Mesenchymal stem cell (in vitro differentiated cells and primary cell): ENCODE measurements at regions not wholly inside any gene's neighbourhood (a gene's known extent, or its start where the extent isn't known, plus 50 kb on each side); places are given as distances from the start of the nearest gene placed in this dataset.

Experiments used
- DNase-seq: peaks from one replicate; pipeline ENCODE4 v3.0.0-alpha.2; 2013
- H2AFZ ChIP-seq: one replicate; pipeline ENCODE4 v1.6.1; 2013; ENCODE audit warnings: low read depth, mild to moderate bottlenecking, control low read depth, inconsistent platforms, low read length, moderate library complexity
- H2AK5ac ChIP-seq: 2 replicates; pipeline ENCODE4 v1.6.1; 2013; ENCODE audit warnings: low read length, moderate library complexity, mild to moderate bottlenecking, inconsistent platforms; ENCODE audit not compliant: severe bottlenecking
- H2BK120ac ChIP-seq: one replicate; pipeline ENCODE4 v1.6.1; 2013; ENCODE audit warnings: low read depth, mild to moderate bottlenecking, inconsistent platforms, low read length, moderate library complexity
- H2BK12ac ChIP-seq, 2 experiments: one replicate each; pipeline ENCODE4 v1.6.1; 2013; ENCODE audit warnings: inconsistent platforms in 2 of 2, low read length in 2 of 2, mild to moderate bottlenecking in 2 of 2, moderate library complexity in 2 of 2, control low read depth in 1 of 2
- H2BK15ac ChIP-seq: one replicate; pipeline ENCODE4 v1.6.1; 2013; ENCODE audit warnings: mild to moderate bottlenecking, low read depth, inconsistent platforms; ENCODE audit not compliant: poor library complexity, severe bottlenecking
- H2BK5ac ChIP-seq: 2 replicates; pipeline ENCODE4 v1.6.1; 2013; ENCODE audit warnings: low read depth, mild to moderate bottlenecking, low read length, control low read depth, inconsistent platforms; ENCODE audit not compliant: poor library complexity, severe bottlenecking
- H3K14ac ChIP-seq, 2 experiments: one replicate each; pipeline ENCODE4 v1.6.1; 2013; ENCODE audit warnings: inconsistent platforms in 2 of 2, low read length in 2 of 2, control low read depth in 1 of 2, mild to moderate bottlenecking in 1 of 2, moderate library complexity in 1 of 2
- H3K18ac ChIP-seq, 2 experiments: one replicate each; pipeline ENCODE4 v1.6.1; 2013; ENCODE audit warnings: inconsistent platforms in 2 of 2, low read length in 2 of 2, control low read depth in 1 of 2, low read depth in 1 of 2, mild to moderate bottlenecking in 1 of 2
- H3K23ac ChIP-seq, 2 experiments: one replicate each; pipeline ENCODE4 v1.6.1; 2013; ENCODE audit warnings: inconsistent platforms in 2 of 2, low read length in 2 of 2, mild to moderate bottlenecking in 2 of 2, moderate library complexity in 2 of 2, control low read depth in 1 of 2
- H3K27ac ChIP-seq: 2 replicates; pipeline ENCODE4 v1.5.1; 2013; ENCODE audit warnings: mild to moderate bottlenecking, moderate library complexity, low read length, control low read depth, inconsistent platforms; ENCODE audit not compliant: poor library complexity, severe bottlenecking
- H3K27me3 ChIP-seq, 2 experiments: 2 replicates each; pipeline versions ENCODE4 v1.6.1 to v1.7.0; 2013; ENCODE audit warnings: low read length in 2 of 2, mild to moderate bottlenecking in 2 of 2, moderate library complexity in 2 of 2, control low read depth in 1 of 2, inconsistent platforms in 1 of 2; ENCODE audit not compliant: control insufficient read depth in 1 of 2, insufficient read depth in 1 of 2
- H3K36me3 ChIP-seq, 2 experiments: 2 replicates each; pipeline versions ENCODE4 v1.6.1 to v1.7.0; 2013; ENCODE audit warnings: low read length in 2 of 2, control low read depth in 1 of 2, inconsistent platforms in 1 of 2, low read depth in 1 of 2, mild to moderate bottlenecking in 1 of 2; ENCODE audit not compliant: insufficient read depth in 2 of 2, control insufficient read depth in 1 of 2
- H3K4ac ChIP-seq, 2 experiments: one replicate each; pipeline ENCODE4 v1.6.1; 2013; ENCODE audit warnings: inconsistent platforms in 2 of 2, low read length in 2 of 2, mild to moderate bottlenecking in 2 of 2, moderate library complexity in 2 of 2, control low read depth in 1 of 2, low read depth in 1 of 2
- H3K4me1 ChIP-seq: 2 replicates; pipeline ENCODE4 v1.6.1; 2013; ENCODE audit warnings: low read depth, low read length, control low read depth; ENCODE audit not compliant: control insufficient read depth, insufficient read depth
- H3K4me2 ChIP-seq: 2 replicates; pipeline ENCODE4 v1.6.1; 2013; ENCODE audit warnings: low read length, mild to moderate bottlenecking, inconsistent platforms; ENCODE audit not compliant: poor library complexity, severe bottlenecking
- H3K4me3 ChIP-seq, 2 experiments: 2 replicates each; pipeline versions ENCODE4 v1.5.1 to v1.7.0; 2013; ENCODE audit warnings: low read length in 2 of 2, mild to moderate bottlenecking in 2 of 2, control low read depth in 1 of 2, low read depth in 1 of 2; ENCODE audit not compliant: insufficient read depth in 1 of 2
- H3K79me1 ChIP-seq: replicated peaks from 2 replicates; pipeline ENCODE4 v1.6.1; 2013; ENCODE audit warnings: mild to moderate bottlenecking, control low read depth, low read length, inconsistent platforms; ENCODE audit not compliant: poor library complexity, severe bottlenecking
- H3K9ac ChIP-seq: 2 replicates; pipeline ENCODE4 v1.7.0; 2013; ENCODE audit warnings: mild to moderate bottlenecking, low read length, moderate library complexity
- H3K9me3 ChIP-seq: 2 replicates; pipeline ENCODE4 v1.7.0; 2013; ENCODE audit warnings: mild to moderate bottlenecking, low read length; ENCODE audit not compliant: control insufficient read depth
- H4K8ac ChIP-seq: one replicate; pipeline ENCODE4 v1.6.1; 2013; ENCODE audit warnings: inconsistent platforms, mild to moderate bottlenecking, low read length, moderate library complexity
- H4K91ac ChIP-seq: one replicate; pipeline ENCODE4 v1.6.1; 2013; ENCODE audit warnings: mild to moderate bottlenecking, low read length, inconsistent platforms
- WGBS: methylation state at CpG from one replicate; pipeline ENCODE4 v1.1.7; 2013; ENCODE audit warnings: mixed read lengths; 5-methylcytosine and 5-hydroxymethylcytosine counted together

- no peaks in the 10 kb centered on the region for H3K79me1 ChIP-seq
- H3K23ac ChIP-seq: no peak overlapping the region
- no peak overlapping the region for H2BK15ac ChIP-seq
- H3K4me1 ChIP-seq: no peaks in the 10 kb centered on the region
- WGBS: 82% methylated on average over 6 of the region's 10 CpGs
- no peak overlapping the region for H4K8ac ChIP-seq
- H4K91ac ChIP-seq: no peak overlapping the region
- no peak overlapping the region for H3K27ac ChIP-seq
- no peak overlapping the region for H2BK120ac ChIP-seq
- no peaks in the 10 kb centered on the region for H3K27me3 ChIP-seq
- H2AK5ac ChIP-seq: no peak overlapping the region
- no peak overlapping the region for H3K4me3 ChIP-seq
- H3K9me3 ChIP-seq: no peaks in the 10 kb centered on the region
- H3K18ac ChIP-seq: no peak overlapping the region
- H2BK5ac ChIP-seq: no peak overlapping the region
- no peak overlapping the region for H2BK12ac ChIP-seq
- H3K14ac ChIP-seq: no peak overlapping the region
- H2AFZ ChIP-seq: no peak overlapping the region
- no peak for DNase-seq
- H3K4me2 ChIP-seq: no peak overlapping the region
- no peak overlapping the region for H3K9ac ChIP-seq
- no peak overlapping the region for H3K4ac ChIP-seq
- no peaks in the 10 kb centered on the region for H3K36me3 ChIP-seq
Observed at GRCh38 chr2:122157158-122157557, 401.7 kb downstream of the TSN start.

- Histone ChIP-seq H2AFZ (no peak overlapping the region), H3K9me3 (no peaks in the 10 kb centered on the region), H3K14ac (no peak overlapping the region), H2BK12ac (no peak overlapping the region), H3K18ac (no peak overlapping the region), H3K4me1 (peaks cover 2% of the 10 kb centered on the region), H3K4me3 (no peak overlapping the region), H4K91ac (no peak overlapping the region), H3K9ac (no peak overlapping the region), H2BK5ac (no peak overlapping the region), H3K27ac (no peak overlapping the region), H2AK5ac (no peak overlapping the region), H2BK15ac (no peak overlapping the region), H3K79me1 (no peaks in the 10 kb centered on the region), H3K4ac (no peak overlapping the region), H4K8ac (no peak overlapping the region), H2BK120ac (no peak overlapping the region), H3K36me3 (no peaks in the 10 kb centered on the region), H3K4me2 (no peak overlapping the region), H3K23ac (no peak overlapping the region), H3K27me3 (no peaks in the 10 kb centered on the region)
- 70% methylated on average over 1 of the region's 1 CpG for WGBS
- DNase-seq: no peak
Observed at GRCh38 chr2:122163617-122164016, 408.2 kb downstream of the TSN start.

GRCh38 chr2:122164964-122165363, 409.5 kb downstream of the TSN start:
- Histone ChIP-seq H4K91ac (no peak overlapping the region), H2BK15ac (no peak overlapping the region), H3K36me3 (no peaks in the 10 kb centered on the region), H4K8ac (no peak overlapping the region), H3K4ac (no peak overlapping the region), H2BK5ac (no peak overlapping the region), H3K4me2 (no peak overlapping the region), H3K79me1 (no peaks in the 10 kb centered on the region), H2BK120ac (no peak overlapping the region), H3K4me3 (no peak overlapping the region), H3K14ac (no peak overlapping the region), H2BK12ac (no peak overlapping the region), H2AK5ac (no peak overlapping the region), H3K23ac (no peak overlapping the region), H3K27ac (no peak overlapping the region), H3K18ac (no peak overlapping the region), H3K9me3 (no peaks in the 10 kb centered on the region), H3K4me1 (peaks cover 2% of the 10 kb centered on the region), H2AFZ (no peak overlapping the region), H3K27me3 (no peaks in the 10 kb centered on the region), H3K9ac (no peak overlapping the region)
- no peak for DNase-seq
- 81% methylated on average over 8 of the region's 8 CpGs for WGBS

- H3K79me1 ChIP-seq: no peaks in the 10 kb centered on the region
Observed at GRCh38 chr2:122166820-122167219, 411.4 kb downstream of the TSN start.

More at GRCh38 chr2:122166820-122167219, 411.4 kb downstream of the TSN start:
- Histone ChIP-seq H3K4me3 (no peak overlapping the region), H2BK15ac (no peak overlapping the region), H3K23ac (no peak overlapping the region), H3K4ac (no peak overlapping the region), H3K27me3 (no peaks in the 10 kb centered on the region), H3K36me3 (no peaks in the 10 kb centered on the region), H4K91ac (no peak overlapping the region), H3K4me2 (no peak overlapping the region), H4K8ac (no peak overlapping the region), H3K27ac (no peak overlapping the region), H2BK5ac (no peak overlapping the region), H2AK5ac (no peak overlapping the region), H3K9me3 (no peaks in the 10 kb centered on the region), H2AFZ (no peak overlapping the region), H3K18ac (no peak overlapping the region), H2BK120ac (no peak overlapping the region), H3K9ac (no peak overlapping the region), H2BK12ac (no peak overlapping the region), H3K14ac (no peak overlapping the region), H3K4me1 (peaks cover 2% of the 10 kb centered on the region)
- 60% methylated on average over 5 of the region's 5 CpGs for WGBS
- no peak for DNase-seq
